Amygdala (tissue), 56 donors: ENCODE measurements at regions not wholly inside any gene's neighbourhood (a gene's known extent, or its start where the extent isn't known, plus 50 kb on each side); places are given as distances from the start of the nearest gene placed in this dataset.

Source experiments
- DNase-seq, 56 donors: peaks; one replicate each; lab custom pipeline; 2025; lab: John Stamatoyannopoulos, UW

DNA sequence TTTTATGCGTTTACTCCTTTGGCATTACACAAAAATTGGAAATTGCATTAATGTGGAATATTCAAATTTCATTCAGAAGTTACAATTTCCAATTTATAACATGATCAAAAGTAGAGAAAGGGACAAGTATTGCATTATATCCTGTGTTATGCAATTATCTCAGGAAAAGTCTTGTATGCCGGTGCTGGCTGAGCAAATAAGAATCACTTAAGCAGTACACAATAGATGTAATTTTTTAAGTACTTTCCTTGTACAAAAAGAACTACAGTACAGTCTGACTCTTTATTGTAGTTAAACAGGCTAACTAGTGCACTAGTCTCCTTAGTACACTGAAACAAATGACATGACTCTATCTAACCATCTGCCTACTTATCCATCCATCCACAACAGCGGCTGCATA lies 493.2 kb upstream of the KCNMB2 start:
- no peak for DNase-seq

DNA sequence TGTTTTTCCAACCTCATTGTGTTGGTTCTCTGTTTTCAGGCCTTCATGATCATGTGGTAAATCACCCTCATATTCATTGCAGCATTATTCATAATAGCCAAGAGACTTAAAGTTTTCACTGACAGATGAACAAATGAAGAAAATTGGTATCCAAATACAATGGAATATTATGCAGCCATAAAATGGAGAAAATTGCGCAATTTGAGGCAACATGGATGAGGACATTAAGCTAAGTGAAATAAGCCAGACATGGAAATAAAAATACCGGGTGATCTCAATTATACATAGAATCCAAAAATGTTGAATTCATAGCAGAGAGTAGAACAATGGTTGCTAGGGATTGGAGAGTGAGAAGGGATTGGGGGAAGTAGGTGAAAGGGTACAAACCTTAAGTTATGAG lies 491.9 kb upstream of the KCNMB2 start:
- no peak for DNase-seq

DNA sequence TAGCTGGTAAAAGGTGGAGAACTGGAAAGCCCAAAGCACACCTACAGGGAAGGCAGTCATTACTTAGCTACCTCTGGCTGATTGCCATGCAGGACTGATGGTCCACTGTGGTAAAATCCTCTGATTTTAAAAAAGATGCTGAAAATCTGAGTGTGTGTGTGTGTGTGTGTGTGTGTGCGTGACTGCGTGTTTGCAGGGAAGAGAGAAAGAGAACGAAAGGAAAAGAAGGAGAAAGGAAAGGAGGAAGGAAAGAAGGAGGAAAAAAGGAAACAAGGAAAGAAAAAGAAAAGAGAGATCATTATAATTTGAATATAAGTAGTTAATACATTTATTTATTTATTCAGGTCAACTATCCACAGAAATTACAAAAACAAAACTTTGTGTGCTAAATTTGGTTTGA lies 488.7 kb upstream of the KCNMB2 start:
- no peak for DNase-seq

DNA sequence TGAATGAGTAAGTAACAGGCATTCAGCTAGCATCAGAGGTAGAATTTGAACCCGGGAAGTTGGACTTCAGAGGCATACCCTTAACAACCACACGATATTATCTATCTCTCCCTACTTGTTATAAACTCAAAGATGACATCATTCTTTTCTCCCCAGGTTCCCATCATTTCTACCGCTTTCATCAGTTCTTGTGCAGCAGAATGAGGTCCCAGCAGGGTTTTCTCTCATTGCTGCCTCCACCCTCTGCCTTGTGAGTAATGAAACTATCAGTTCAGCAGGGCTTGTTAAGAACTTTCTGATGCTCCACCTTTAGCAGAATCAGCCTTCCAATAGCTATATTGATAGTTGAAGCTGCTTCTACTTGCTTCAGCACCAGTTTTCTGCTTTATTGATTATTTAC lies 487.5 kb upstream of the KCNMB2 start:
- no peak for DNase-seq

DNA sequence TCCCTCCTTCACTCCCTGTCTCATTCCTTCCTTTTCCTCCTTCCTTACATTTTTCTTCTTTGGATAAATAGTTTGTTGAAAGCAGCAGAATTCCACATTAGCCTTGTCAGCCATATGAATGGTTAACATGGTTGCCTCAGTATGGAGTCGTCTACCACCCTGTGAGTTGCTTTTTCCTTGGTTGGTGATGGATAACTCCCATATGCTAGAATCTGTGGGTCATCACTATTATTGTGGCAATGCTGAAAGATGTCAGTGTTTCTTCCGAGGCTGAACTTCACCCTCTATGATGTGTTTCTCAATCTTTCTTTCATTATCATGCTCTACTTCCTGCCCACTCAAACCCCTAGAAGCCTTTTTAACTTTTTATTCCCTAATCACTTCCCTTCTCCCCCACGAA lies 481.8 kb upstream of the KCNMB2 start:
- no peak for DNase-seq

DNA sequence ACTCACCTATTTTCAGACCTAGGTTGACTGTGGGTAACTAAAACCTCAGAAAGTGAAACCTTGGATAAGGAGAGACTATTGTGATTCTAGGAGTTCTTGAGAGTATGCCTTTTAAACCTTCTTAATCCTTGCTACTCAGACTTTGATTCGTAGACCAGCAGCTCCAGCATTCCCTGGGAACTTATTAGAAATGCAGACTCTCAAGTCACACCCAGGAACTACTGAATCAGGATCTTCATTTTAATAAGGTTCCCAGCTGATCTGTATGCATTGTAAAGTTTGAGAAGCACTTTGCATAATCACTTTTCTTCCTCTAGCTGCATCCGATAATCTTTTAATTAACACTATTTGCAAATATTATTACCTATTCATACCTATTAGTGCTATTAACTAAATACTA lies 480.3 kb upstream of the KCNMB2 start:
- no peak for DNase-seq

DNA sequence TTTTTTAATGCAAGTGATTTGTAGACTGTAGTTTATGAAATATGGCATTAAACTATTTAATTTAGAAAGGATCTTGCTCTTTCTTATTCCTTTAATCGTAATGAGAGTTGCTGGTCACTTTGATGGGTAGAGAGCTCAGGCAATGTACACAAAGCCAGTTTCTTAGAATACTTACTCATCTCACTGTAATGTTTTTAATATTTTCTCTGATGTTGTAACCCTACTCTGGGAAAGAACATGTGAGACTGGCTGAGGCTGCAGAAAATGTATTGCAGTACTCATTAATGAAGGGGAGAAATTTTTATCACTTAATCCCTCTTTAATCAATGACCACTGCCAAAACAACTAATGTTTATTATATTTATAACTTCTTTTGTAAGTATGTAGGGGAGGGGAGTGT lies 479.4 kb upstream of the KCNMB2 start:
- DNase-seq: no peak

DNA sequence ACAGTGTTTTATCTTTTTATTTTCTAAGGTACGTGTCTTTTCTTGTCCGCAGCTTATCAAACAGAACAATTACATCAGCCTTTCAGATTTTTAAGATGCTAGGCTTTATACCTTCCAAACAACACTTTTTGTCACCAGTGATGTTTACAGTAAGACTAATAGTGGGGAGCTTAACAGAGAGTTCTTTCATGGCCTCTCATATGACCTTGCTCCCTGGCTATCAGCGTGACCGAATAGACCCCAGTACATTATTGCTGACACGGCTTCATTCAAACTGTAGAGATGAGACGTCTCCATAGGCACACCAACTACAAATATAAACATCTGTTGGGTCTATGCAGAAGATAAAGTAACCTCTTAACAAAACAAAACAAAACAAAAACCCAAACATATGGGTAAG lies 477.6 kb upstream of the KCNMB2 start:
- no peak for DNase-seq

DNA sequence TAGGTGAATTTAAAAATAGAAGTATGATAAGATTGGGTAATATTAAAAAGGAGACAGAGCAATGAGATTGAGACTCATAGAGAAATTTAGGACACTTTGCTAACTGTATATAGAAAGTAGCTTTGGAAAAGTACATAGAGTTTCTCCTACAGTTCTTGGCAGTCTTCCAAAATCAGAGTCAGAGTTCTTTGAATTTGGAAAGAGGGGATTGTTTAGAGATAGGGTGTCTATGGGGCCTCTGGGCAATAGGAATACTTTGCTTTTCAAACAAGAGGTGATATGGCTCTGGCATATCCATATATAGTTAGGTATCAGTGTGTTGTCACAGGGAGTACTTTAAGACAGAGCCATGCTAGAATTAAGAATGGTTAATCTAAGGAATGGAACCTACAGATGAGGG lies 477.1 kb upstream of the KCNMB2 start:
- DNase-seq: no peak

DNA sequence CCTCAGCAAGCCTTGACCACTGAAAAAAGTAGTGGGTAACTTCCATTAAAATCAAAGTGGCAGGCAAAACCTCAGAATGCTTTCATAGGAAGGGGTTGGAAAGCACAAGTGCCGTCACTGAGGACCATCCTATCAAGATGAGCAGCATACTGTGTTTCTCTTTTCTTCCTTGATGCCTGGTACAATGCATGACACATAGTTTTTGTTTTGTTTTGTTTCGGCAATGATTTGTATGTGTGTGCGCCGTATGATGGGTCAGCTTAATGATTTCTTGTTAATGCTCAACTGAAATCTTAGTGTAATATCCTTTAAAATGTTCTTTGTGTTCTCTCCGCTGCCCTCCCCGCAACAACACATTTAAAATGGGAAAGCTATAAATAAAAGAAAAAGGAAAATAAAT lies 476.4 kb upstream of the KCNMB2 start:
- DNase-seq: no peak

DNA sequence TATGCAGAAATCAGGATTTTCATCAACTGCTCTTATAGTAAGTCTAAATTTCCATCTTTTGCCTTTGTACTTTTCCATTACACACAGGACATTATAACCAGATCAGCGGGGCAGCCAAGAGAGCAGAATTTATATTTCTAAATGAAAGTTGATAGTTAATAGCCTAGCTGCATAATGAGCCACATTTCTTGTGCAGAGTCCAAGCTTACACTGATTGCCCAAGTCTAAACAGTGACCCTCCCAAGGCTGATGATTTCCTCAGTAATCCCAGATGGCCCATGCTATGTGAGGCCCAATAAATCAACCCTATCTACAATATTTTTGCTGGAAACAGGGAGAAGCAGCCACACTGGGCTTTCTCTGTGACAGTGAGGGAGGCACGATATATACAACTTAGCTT lies 475.8 kb upstream of the KCNMB2 start:
- no peak for DNase-seq

DNA sequence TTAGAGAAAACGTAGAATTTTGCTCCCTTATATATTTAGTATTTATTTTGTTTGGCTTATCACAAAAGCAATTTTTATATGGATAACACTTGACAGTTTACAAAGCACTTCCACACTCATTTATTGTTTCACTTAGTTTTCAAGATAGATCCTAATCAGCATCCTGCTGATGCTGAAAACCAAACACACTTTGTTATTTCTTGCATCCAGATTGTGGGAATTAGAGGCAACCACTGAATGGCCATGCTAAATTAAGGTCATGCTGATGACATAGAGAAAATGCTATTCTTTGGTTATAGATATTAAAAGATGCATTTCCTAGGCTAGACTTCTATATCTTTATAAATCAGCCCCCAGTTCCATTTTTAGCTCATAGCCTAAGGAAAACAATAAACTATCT lies 474.1 kb upstream of the KCNMB2 start:
- DNase-seq: no peak

DNA sequence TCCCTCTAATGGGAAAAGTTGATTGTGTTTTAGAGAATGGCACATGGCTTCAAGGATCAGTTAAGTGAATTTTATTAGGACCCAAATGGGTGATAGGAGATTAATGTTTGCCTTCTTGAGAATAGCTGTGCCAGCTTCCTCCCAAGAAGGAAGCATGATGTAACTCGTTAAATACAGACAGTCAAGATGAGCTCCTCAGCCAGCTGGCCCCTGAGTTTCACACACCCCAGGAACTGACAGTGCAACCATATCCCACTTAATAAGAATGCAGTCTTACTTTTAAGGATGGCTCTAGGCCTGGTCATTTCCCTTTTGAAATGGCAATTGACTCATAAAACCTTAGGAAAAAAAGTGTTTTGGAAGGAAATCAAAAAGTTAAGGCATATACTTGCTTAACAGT lies 472.8 kb upstream of the KCNMB2 start:
- no peak for DNase-seq

DNA sequence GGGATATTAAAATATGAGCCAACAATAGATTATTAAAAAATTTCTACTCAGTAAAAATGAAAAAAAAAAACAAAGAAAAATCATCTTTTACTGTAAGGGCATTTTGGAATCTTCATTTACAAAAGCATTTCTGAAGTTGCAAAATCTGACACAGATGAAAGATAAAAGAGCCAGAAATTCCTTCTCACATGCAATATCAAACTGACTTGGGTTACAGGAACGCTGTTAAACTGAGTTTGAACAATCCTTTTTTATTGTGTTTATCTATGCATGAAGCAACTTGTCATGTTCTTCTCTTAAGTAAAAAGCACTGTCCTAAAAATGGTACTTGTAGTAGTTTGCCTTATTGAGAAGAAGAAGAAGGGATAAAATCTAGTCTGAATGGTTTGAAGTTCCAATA lies 468.5 kb upstream of the KCNMB2 start:
- no peak for DNase-seq

DNA sequence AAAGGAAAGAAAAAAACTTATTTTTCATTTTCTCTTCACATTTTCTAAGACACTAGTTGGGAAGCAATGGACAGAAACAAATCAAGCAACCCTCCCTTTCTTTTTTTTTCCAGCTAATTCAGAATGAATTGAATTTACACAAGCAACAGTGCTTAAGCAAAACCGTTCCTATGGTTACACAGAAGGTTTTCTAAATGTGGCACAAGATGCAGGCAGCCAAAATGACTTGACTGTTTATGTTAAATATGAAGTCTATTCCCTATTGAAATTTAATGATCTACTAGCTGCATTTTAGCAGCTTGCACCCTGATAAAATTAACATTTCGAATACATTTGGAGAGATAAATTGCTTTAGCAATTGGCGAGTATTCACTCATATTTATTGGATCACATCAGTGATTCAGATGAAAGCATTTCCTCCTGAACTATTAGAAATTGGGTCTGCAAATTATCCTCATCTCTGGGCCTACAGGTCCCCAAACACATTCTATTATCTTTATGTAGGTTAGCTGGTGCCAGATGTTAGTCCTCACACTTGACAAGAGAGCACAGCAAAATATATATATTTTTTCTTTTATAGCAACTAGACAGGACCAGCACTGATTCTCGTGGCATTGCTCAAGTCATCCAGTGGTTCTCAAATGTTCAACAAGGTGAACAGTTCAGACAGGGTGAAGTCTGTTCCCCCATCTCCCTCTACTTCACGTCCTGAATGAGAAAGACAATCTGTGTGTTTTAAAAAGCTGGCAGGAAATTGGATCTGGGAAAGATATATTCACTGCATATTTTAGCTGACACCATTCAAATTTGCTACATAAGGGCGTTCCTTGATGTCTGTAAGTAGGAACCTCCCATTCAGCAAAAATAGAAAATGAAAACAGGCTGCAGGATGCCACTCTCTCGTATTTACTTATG lies 463.6 kb upstream of the KCNMB2 start:
- peak in 4 of 56 donors; percentile 1 to 16 (median 11) for DNase-seq

DNA sequence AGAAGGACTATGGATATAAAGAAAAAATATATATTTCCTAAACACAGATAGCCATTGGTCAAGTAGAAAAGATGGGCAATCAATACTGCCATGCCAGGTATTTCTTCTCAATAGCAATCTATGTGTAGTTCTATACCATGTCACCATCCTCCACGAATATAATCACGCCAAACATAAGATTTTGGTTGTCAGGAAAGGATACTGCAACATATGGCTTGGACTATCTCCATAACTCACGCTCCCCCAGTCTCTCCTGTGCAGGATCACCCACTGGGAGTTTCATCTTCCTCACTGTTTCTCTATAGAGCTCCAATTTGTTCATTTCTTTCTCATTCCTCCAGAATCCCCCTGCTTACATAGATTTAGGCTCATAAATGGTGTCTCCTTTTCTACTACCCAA lies 462.9 kb upstream of the KCNMB2 start:
- DNase-seq: no peak

DNA sequence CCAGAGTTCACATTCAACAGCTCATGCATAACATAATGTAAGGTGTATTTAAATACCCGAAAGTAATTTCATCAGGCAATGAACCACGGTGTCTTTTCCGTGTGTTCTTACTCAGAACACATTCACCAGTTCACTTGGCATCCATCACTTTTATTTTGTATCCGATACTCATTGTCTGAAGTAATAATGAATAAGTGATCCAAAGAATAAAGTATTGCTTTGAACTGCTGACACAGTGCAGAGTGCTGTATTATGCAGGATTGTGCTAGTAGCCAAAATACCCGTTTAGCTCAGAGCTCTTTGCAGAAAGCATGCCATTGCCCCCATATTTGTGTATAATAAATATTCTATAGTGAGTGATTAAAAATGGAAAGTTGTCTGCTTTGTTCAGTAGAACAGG lies 460.9 kb upstream of the KCNMB2 start:
- no peak for DNase-seq

DNA sequence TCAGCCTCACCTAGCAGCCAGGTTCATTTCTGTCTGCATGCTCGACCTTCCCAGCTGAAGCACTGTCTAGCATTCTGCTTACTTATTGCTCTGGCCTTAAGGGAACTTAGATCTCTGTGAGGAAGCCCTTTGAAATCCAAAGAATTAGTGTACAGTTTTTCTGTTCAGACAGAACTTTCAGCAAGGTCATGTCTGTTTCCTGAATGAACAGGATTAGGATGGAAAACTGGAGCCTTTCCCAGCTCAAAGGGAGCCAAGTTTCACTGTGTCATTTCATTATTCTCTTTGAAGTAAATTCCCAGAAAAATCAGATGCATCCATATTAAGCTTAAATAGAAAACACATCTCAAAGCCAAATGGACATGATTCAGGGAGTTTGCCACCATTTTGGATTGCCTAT lies 457.3 kb upstream of the KCNMB2 start:
- no peak for DNase-seq

DNA sequence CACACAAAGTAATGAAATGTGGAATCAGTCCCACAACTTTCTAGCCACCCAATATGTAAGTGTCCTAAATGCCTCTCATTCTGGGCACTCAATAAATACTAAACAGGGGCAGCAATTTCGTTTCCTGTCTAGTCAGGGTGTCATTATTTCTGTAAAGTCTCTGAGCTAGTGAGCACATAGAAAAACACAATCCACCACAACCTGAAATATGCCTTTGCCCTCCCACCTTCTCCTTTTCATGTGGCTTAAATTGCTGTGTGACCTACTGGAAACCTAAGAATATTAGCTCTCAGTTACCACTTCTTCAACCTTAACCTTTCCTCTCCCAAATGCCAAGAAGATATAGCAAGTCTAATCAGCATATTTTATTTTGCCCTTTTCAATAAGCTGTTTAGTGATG lies 456.3 kb upstream of the KCNMB2 start:
- no peak for DNase-seq

DNA sequence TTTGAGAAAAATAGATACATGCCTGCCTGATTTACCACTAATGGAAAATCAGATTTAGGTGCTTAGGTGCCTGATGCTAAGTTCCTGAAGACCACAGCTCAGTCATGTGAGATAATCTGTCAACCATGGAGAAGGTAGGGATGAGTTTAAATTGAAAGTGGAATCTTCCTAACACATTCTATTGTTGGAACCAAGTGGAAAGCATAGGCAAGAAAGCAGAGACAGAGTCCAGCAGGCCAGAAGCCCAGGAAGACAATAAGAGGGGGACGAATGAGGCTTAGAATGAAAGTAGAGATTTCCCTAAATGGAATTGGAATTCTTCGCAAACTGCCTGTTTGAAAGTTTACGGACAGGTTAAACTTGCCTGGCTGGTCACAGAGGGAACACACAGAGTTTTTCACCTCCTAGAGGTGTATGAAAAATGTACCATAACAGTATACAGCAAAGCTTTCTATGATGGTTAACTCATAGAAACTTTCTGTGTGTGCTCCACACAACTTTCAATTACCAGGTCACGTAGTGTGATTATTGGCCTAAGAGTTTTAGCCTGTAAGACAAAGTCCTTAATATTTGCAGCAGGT lies 453.8 kb upstream of the KCNMB2 start:
- no peak for DNase-seq

DNA sequence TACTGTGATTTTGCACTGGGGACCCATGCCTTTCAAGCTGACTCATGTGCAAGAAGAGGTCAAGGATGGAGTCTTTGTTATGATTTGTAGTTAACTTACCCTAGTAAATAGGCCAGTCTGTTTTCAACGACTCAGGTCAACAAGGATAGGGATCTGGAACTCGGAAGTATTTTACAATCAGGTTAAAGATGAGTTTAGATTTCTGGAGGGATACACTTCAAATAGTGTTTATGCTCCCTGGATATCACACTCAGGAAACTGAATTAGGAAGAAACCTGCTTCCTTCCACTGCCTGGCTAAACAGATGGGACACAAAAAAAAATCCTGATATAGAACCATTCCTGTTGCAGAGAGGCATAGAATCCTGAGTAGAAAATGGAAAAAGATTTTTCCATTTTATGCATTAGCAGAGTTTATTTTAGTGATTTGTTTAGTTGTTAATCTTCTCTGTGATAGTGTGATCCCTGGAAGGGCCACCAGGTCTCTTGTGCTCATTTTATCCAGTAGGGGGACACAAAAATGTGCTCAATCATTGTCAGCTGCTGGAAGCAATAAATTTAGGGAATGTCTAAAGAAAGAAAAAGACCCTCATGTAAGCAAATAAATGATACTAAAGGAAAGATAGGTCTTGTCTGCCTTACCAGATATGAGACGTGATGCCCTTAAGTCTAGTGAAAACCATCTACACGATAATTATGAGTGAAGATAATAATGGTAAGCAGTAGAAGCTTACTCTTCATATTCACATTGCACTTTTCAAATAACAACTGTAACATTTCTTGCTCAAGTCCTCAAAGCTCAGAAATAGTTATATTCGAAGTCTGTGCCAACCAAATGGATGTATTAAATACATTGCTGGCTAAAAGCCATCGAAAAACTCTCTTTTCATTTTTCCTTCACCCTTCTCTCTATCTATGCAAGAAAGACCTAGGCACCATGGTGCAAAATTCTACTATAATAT lies 452.1 kb upstream of the KCNMB2 start:
- DNase-seq: peak in 3 of 56 donors; percentile 8 to 24 (median 12)
